ENCODE measurements at regions not wholly inside any gene's neighbourhood (a gene's known extent, or its start where the extent isn't known, plus 50 kb on each side); places are given as distances from the start of the nearest gene placed in this dataset.
A peak's percentile ranks its signal among the peaks of the same experiment; 100 is the strongest.

GRCh38 chr18:6628187-6628586, 101.3 kb upstream of the ARHGAP28 start:
- Histone ChIP-seq H2AFZ (ENCODE audit: low read length) (no peak overlapping the region), H3K27ac (ENCODE audit: low read depth, low read length) (peak overlapping the region; percentile 89), H4K20me1 (ENCODE audit: insufficient read depth, low read length) (no peaks in the 10 kb centered on the region), H3K9me3 (ENCODE audit: low read depth, low read length) (no peaks in the 10 kb centered on the region), H3K27me3 (ENCODE audit: insufficient read depth, low read length) (no peaks in the 10 kb centered on the region), H3K4me2 (ENCODE audit: insufficient read depth, low read length) (no peak overlapping the region), H3K36me3 (ENCODE audit: insufficient read depth, low read length) (no peaks in the 10 kb centered on the region), H3K4me1 (ENCODE audit: insufficient read depth, low read length) (peaks cover 58% of the 10 kb centered on the region), H3K79me2 (ENCODE audit: insufficient read depth, low read length) (no peaks in the 10 kb centered on the region), H3K4me3 (ENCODE audit: insufficient read depth, low read length) (no peak overlapping the region)
- DNase-seq (ENCODE audit: insufficient read length, low spot score, missing footprints), result no peak
- no peak for TF ChIP-seq CTCF (IDR thresholded peaks at IDR 0.05; ENCODE audit: extremely low read depth, low read depth, low read length)

- H3K4me3 ChIP-seq (ENCODE audit: insufficient read depth, low read length), result peak overlapping the region; percentile 33
These were observed 99.8 kb upstream of the ARHGAP28 start for GRCh38 chr18:6629635-6630140.

GRCh38 chr18:6633310-6633709, 96.2 kb upstream of the ARHGAP28 start:
- no peak for DNase-seq (ENCODE audit: insufficient read length, low spot score, missing footprints)
- no peak overlapping the region for H3K27ac ChIP-seq (ENCODE audit: low read depth, low read length)
- H3K79me2 ChIP-seq (ENCODE audit: insufficient read depth, low read length), result no peaks in the 10 kb centered on the region
- peaks cover 18% of the 10 kb centered on the region for H3K4me1 ChIP-seq (ENCODE audit: insufficient read depth, low read length)
- no peak overlapping the region for H3K4me2 ChIP-seq (ENCODE audit: insufficient read depth, low read length)
- H3K9me3 ChIP-seq (ENCODE audit: low read depth, low read length), result no peaks in the 10 kb centered on the region
- no peaks in the 10 kb centered on the region for H3K36me3 ChIP-seq (ENCODE audit: insufficient read depth, low read length)
- H2AFZ ChIP-seq (ENCODE audit: low read length), result peak overlapping the region; percentile 12
- no peak overlapping the region for H3K4me3 ChIP-seq (ENCODE audit: insufficient read depth, low read length)
- TF ChIP-seq CTCF (IDR thresholded peaks at IDR 0.05; ENCODE audit: extremely low read depth, low read depth, low read length), result no peak
- peaks cover 5% of the 10 kb centered on the region for H3K27me3 ChIP-seq (ENCODE audit: insufficient read depth, low read length)
- H4K20me1 ChIP-seq (ENCODE audit: insufficient read depth, low read length), result no peaks in the 10 kb centered on the region

More at GRCh38 chr18:6629635-6630140, 99.8 kb upstream of the ARHGAP28 start:
- DNase-seq (ENCODE audit: insufficient read length, low spot score, missing footprints), result no peak
- H3K79me2 ChIP-seq (ENCODE audit: insufficient read depth, low read length), result no peaks in the 10 kb centered on the region
- no peak overlapping the region for H2AFZ ChIP-seq (ENCODE audit: low read length)
- H3K4me2 ChIP-seq (ENCODE audit: insufficient read depth, low read length), result peak overlapping the region; percentile 75
- no peak for TF ChIP-seq CTCF (IDR thresholded peaks at IDR 0.05; ENCODE audit: extremely low read depth, low read depth, low read length)
- H3K9me3 ChIP-seq (ENCODE audit: low read depth, low read length), result no peaks in the 10 kb centered on the region
- no peaks in the 10 kb centered on the region for H3K27me3 ChIP-seq (ENCODE audit: insufficient read depth, low read length)
- peak overlapping the region; percentile 89 for H3K27ac ChIP-seq (ENCODE audit: low read depth, low read length)
- peaks cover 50% of the 10 kb centered on the region for H3K4me1 ChIP-seq (ENCODE audit: insufficient read depth, low read length)
- no peaks in the 10 kb centered on the region for H4K20me1 ChIP-seq (ENCODE audit: insufficient read depth, low read length)
- H3K36me3 ChIP-seq (ENCODE audit: insufficient read depth, low read length), result no peaks in the 10 kb centered on the region

- no peak for TF ChIP-seq CTCF (IDR thresholded peaks at IDR 0.05; ENCODE audit: extremely low read depth, low read depth, low read length)
- Histone ChIP-seq H4K20me1 (ENCODE audit: insufficient read depth, low read length) (no peaks in the 10 kb centered on the region), H2AFZ (ENCODE audit: low read length) (no peak overlapping the region), H3K9me3 (ENCODE audit: low read depth, low read length) (no peaks in the 10 kb centered on the region), H3K79me2 (ENCODE audit: insufficient read depth, low read length) (no peaks in the 10 kb centered on the region), H3K36me3 (ENCODE audit: insufficient read depth, low read length) (no peaks in the 10 kb centered on the region), H3K4me3 (ENCODE audit: insufficient read depth, low read length) (no peak overlapping the region), H3K27ac (ENCODE audit: low read depth, low read length) (no peak overlapping the region), H3K27me3 (ENCODE audit: insufficient read depth, low read length) (peaks cover 5% of the 10 kb centered on the region), H3K4me2 (ENCODE audit: insufficient read depth, low read length) (no peak overlapping the region), H3K4me1 (ENCODE audit: insufficient read depth, low read length) (no peaks in the 10 kb centered on the region)
- no peak for DNase-seq (ENCODE audit: insufficient read length, low spot score, missing footprints)
These were observed 93.4 kb upstream of the ARHGAP28 start for GRCh38 chr18:6636091-6636490.
